B cell (primary cell): ENCODE measurements at regions not wholly inside any gene's neighbourhood (a gene's known extent, or its start where the extent isn't known, plus 50 kb on each side); places are given as distances from the start of the nearest gene placed in this dataset.

Experiments
- ATAC-seq: fragments of 200-7000 bp; cut with Tn5 transposase; one replicate; pipeline ENCODE4 v1.10.0; 2021; ENCODE audit warnings: low read depth, mild to moderate bottlenecking, moderate number of reproducible peaks, moderate library complexity
- CTCF ChIA-PET: fragments of 350-600 bp; sonication (Branson Sonifier 250); formaldehyde crosslinking; loops from one replicate; lab custom pipeline; 2021; ENCODE audit warnings: antibody characterized with exemption, inconsistent platforms; lab: Charles Lee
- POLR2A ChIA-PET: fragments of 350-600 bp; sonication (Branson Sonifier 250); formaldehyde crosslinking; loops from one replicate; lab custom pipeline; 2021; ENCODE audit warnings: antibody characterized with exemption; lab: Charles Lee
- DNase-seq: peaks from one replicate; pipeline ENCODE4 v3.0.0; 2013
- H2AFZ ChIP-seq: 2 replicates; pipeline ENCODE4 v1.6.1; 2012; ENCODE audit warnings: mild to moderate bottlenecking, low read depth, low read length; ENCODE audit not compliant: insufficient read depth, poor library complexity, severe bottlenecking
- H3K27ac ChIP-seq, 2 donors: 1 replicate in 1 of 2; 2 replicates in 1 of 2; pipeline ENCODE4 v1.5.1; 2012 to 2013; ENCODE audit warnings: low read length in 2 of 2, mild to moderate bottlenecking in 2 of 2, moderate library complexity in 1 of 2
- H3K27me3 ChIP-seq, 4 experiments: fragments of 200-600 bp in 1 of 4; sonication (generic) in 1 of 4; replicated peaks in 1 of 4; 1 replicate in 2 of 4; 2 replicates in 2 of 4; pipeline versions ENCODE4 v1.6.1 to v1.7.0; 2013 to 2016; ENCODE audit warnings: low read length in 3 of 4, mild to moderate bottlenecking in 2 of 4, mixed read lengths in 1 of 4, moderate library complexity in 1 of 4; ENCODE audit not compliant: insufficient read depth in 4 of 4, control insufficient read depth in 3 of 4; ENCODE audit errors: control extremely low read depth in 1 of 4
- H3K36me3 ChIP-seq, 2 experiments: replicated peaks in 1 of 2; 1 replicate in 1 of 2; 2 replicates in 1 of 2; pipeline versions ENCODE4 v1.6.1 to v1.7.1; 2013; ENCODE audit warnings: low read length in 1 of 2; ENCODE audit not compliant: insufficient read depth in 2 of 2, control insufficient read depth in 1 of 2; ENCODE audit errors: control extremely low read depth in 1 of 2, extremely low read depth in 1 of 2
- H3K4me1 ChIP-seq, 2 donors: fragments of 200-600 bp in 1 of 2; sonication (generic) in 1 of 2; 1 replicate in 1 of 2; 2 replicates in 1 of 2; pipeline versions ENCODE4 v1.5.1 to v1.6.1; 2013 to 2017; ENCODE audit warnings: low read length in 2 of 2; ENCODE audit not compliant: control insufficient read depth in 2 of 2, insufficient read depth in 2 of 2
- H3K4me2 ChIP-seq: replicated peaks from 2 replicates; pipeline ENCODE3; 2012; ENCODE audit warnings: mild to moderate bottlenecking, low read depth, low read length; ENCODE audit not compliant: poor library complexity, severe bottlenecking
- H3K4me3 ChIP-seq, 5 experiments: fragments of 200-600 bp in 1 of 5; sonication (generic) in 1 of 5; 1 replicate in 3 of 5; 2 replicates in 2 of 5; pipeline versions ENCODE4 v1.5.1 to v1.7.0; 2011 to 2016; ENCODE audit warnings: low read length in 4 of 5, mild to moderate bottlenecking in 4 of 5, low read depth in 2 of 5, control low read depth in 1 of 5, moderate library complexity in 1 of 5; ENCODE audit not compliant: insufficient read depth in 1 of 5; ENCODE audit errors: control extremely low read depth in 1 of 5, extremely low read depth in 1 of 5
- H3K79me2 ChIP-seq: fragments of 200-600 bp; sonication (generic); one replicate; pipeline ENCODE4 v1.6.0; 2016; ENCODE audit warnings: low read length; ENCODE audit not compliant: control insufficient read depth, insufficient read depth
- H3K9ac ChIP-seq: fragments of 200-600 bp; sonication (generic); 2 replicates; pipeline ENCODE4 v1.6.1; 2017; ENCODE audit warnings: mild to moderate bottlenecking, low read length, moderate library complexity
- H3K9me3 ChIP-seq, 3 donors: one replicate each; pipeline versions ENCODE4 v1.6.1 to v1.7.1; 2013; ENCODE audit warnings: low read length in 2 of 3; ENCODE audit not compliant: control insufficient read depth in 2 of 3, insufficient read depth in 1 of 3; ENCODE audit errors: control extremely low read depth in 1 of 3
- H4K20me1 ChIP-seq: 2 replicates; pipeline ENCODE4 v1.6.0; 2012; ENCODE audit warnings: mild to moderate bottlenecking, low read length; ENCODE audit not compliant: insufficient read depth, control insufficient read depth, poor library complexity, severe bottlenecking
- H3K27ac Mint-ChIP-seq: one replicate; pipeline ENCODE4 v1.8.0; 2021; ENCODE audit warnings: mixed read lengths
- H3K27me3 Mint-ChIP-seq: one replicate; pipeline ENCODE4 v1.8.0; 2021; ENCODE audit warnings: mixed read lengths
- H3K4me1 Mint-ChIP-seq: one replicate; pipeline ENCODE4 v1.8.0; 2021; ENCODE audit warnings: mixed read lengths
- H3K4me3 Mint-ChIP-seq: one replicate; pipeline ENCODE4 v1.8.0; 2021; ENCODE audit warnings: mixed read lengths
- H3K9me3 Mint-ChIP-seq: one replicate; pipeline ENCODE4 v1.8.0; 2022; ENCODE audit warnings: mixed read lengths; ENCODE audit not compliant: insufficient read depth
- EZH2 ChIP-seq: IDR thresholded peaks from 2 replicates; pipeline ENCODE4 v1.6.1; 2012; ENCODE audit warnings: borderline replicate concordance, low read depth, mild to moderate bottlenecking, moderate library complexity, low read length; ENCODE audit not compliant: insufficient read depth, poor library complexity, severe bottlenecking
- WGBS: methylation state at CpG from one replicate; pipeline ENCODE4 v1.1.5; 2013; ENCODE audit warnings: missing lambda C conversion rate; ENCODE audit not compliant: insufficient coverage; 5-methylcytosine and 5-hydroxymethylcytosine counted together
- intact Hi-C: fragments of 100-400 bp; cut with micrococcal nuclease; formaldehyde crosslinking; loops from one replicate; pipeline ENCODE4 v1.10.0; 2022
- TF ChIP-seq, protein P1 (sequence below): fragments of 200-600 bp; IDR thresholded peaks from one replicate; pipeline ENCODE4 v1.8.0; 2022; ENCODE audit warnings: antibody characterized with exemption, mild to moderate bottlenecking

DNA sequence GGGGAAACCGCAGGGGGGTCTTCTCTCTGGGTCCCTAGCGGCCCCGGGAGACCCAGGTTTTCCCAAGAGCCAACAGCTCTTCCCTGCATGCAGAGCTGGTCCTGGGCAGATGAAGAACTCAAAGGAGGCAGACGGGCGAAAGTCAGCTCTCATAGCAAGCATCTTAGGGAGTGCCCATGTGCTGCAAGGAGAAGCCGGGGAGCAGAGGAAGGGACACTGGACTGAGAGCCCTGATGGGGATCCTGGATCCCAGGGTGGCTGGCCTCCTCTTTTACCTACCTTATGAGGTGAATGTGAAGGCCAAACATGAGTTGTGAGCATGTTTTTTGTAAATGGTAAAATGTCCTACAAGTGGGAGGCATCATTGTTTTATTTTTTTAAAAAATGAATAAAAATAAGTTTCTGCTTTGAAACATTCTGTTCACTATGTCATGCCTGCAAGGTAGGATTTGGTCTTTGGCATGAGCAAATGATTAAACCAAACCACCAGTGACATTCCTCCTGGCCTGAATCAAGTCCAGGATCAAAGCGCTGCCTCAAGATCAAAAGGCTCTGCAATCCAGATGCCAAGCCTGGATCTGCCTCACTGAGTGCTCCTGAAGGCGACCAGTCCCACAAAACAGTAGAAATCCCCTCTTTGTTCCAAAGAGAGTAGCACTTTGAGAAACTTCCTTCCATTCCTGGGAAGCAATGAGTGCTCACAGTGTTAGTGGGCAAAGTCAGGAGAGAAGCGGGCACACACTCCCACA lies 92.2 kb upstream of the SERP2 start:
- TF ChIP-seq EZH2: no peak
- TF ChIP-seq, protein P1, sequence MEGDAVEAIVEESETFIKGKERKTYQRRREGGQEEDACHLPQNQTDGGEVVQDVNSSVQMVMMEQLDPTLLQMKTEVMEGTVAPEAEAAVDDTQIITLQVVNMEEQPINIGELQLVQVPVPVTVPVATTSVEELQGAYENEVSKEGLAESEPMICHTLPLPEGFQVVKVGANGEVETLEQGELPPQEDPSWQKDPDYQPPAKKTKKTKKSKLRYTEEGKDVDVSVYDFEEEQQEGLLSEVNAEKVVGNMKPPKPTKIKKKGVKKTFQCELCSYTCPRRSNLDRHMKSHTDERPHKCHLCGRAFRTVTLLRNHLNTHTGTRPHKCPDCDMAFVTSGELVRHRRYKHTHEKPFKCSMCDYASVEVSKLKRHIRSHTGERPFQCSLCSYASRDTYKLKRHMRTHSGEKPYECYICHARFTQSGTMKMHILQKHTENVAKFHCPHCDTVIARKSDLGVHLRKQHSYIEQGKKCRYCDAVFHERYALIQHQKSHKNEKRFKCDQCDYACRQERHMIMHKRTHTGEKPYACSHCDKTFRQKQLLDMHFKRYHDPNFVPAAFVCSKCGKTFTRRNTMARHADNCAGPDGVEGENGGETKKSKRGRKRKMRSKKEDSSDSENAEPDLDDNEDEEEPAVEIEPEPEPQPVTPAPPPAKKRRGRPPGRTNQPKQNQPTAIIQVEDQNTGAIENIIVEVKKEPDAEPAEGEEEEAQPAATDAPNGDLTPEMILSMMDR: no peak
- Mint-ChIP-seq H3K4me1 (peaks cover 16% of the 10 kb centered on the region), H3K4me3 (no peak overlapping the region), H3K27me3 (peaks cover 40% of the 10 kb centered on the region), H3K27ac (no peak overlapping the region), H3K9me3 (peaks cover 2% of the 10 kb centered on the region)
- no peak for DNase-seq
- Histone ChIP-seq H3K27me3 (peaks cover 0 to 26% (median 7%) of the 10 kb centered on the region in 4 experiments), H3K4me2 (no peak overlapping the region), H2AFZ (no peak overlapping the region), H3K27ac (no peak overlapping the region), H3K79me2 (no peaks in the 10 kb centered on the region), H3K36me3 (no peaks in the 10 kb centered on the region), H3K4me1 (peaks cover 12 to 24% of the 10 kb centered on the region in 2 donors), H4K20me1 (no peaks in the 10 kb centered on the region), H3K9me3 (no peaks in the 10 kb centered on the region), H3K4me3 (no peak overlapping the region), H3K9ac (no peak overlapping the region)
- WGBS: 38% methylated on average over 8 of the region's 9 CpGs
- CTCF ChIA-PET: interaction anchor here (1.5 kb wide), 1 partner anchor 10 kb away, joined by 3 read pairs; no protein-coding TSS in a partner anchor
- ATAC-seq: no peak
- intact Hi-C loops: no loop called here
- POLR2A ChIA-PET: no interaction called here

DNA sequence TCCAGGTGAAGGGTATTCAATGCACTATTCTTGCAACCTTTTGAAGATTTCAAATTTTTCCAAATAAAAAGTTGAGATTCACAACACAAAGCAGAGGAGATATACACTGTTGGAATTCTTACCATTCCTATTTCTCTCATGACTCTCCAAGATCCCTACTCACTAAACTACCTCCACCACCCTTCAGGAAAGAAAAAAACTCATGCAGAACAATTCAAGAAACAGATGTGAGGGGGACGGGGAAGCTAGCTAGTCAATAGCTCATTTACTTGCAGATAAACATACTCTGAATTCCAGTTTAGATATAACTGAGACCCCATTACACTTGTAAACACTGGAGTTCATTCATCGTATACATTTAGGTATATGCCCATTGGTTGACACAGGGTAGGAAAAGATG lies 90.0 kb upstream of the SERP2 start:
- Histone ChIP-seq H3K4me1 (peaks cover 9% of the 10 kb centered on the region in 2 donors), H3K9ac (no peak overlapping the region), H3K4me2 (no peak overlapping the region), H3K9me3 (no peaks in the 10 kb centered on the region), H3K27ac (no peak overlapping the region), H4K20me1 (no peaks in the 10 kb centered on the region), H3K79me2 (no peaks in the 10 kb centered on the region), H3K27me3 (peaks cover 0 to 26% (median 7%) of the 10 kb centered on the region in 4 experiments), H3K36me3 (no peaks in the 10 kb centered on the region), H3K4me3 (no peak overlapping the region), H2AFZ (no peak overlapping the region)
- Mint-ChIP-seq H3K4me3 (no peak overlapping the region), H3K27me3 (peaks cover 49% of the 10 kb centered on the region), H3K4me1 (peaks cover 8% of the 10 kb centered on the region), H3K27ac (no peak overlapping the region), H3K9me3 (peaks cover 2% of the 10 kb centered on the region)
- DNase-seq (no peak), ATAC-seq (no peak)
- no peak for TF ChIP-seq EZH2
- TF ChIP-seq, protein P1: no peak
- intact Hi-C loops: no loop called here
- no CpG with 5 or more reads among the region's 2 CpGs for WGBS
- POLR2A ChIA-PET: no interaction called here
- CTCF ChIA-PET: no interaction called here
